HG02678 (cell line): ENCODE measurements at regions not wholly inside any gene's neighbourhood (a gene's known extent, or its start where the extent isn't known, plus 50 kb on each side); places are given as distances from the start of the nearest gene placed in this dataset.
A peak's percentile ranks its signal among the peaks of the same experiment; 100 is the strongest.

Source experiments
- ATAC-seq: cut with Tn5 transposase; IDR thresholded peaks from one replicate; pipeline ENCODE4 v1.9.1; 2021; ENCODE audit warnings: mild to moderate bottlenecking, moderate library complexity; ENCODE audit not compliant: unreplicated experiment

- peak; percentile 85 for ATAC-seq
Observed at GRCh38 chr13:81493144-81493543, 1152.2 kb upstream of the SPRY2 start.

GRCh38 chr13:81492449-81492848, 1151.5 kb upstream of the SPRY2 start:
- no peak for ATAC-seq

- no peak for ATAC-seq
Observed at GRCh38 chr13:81488021-81488420, 1147.1 kb upstream of the SPRY2 start.

DNA sequence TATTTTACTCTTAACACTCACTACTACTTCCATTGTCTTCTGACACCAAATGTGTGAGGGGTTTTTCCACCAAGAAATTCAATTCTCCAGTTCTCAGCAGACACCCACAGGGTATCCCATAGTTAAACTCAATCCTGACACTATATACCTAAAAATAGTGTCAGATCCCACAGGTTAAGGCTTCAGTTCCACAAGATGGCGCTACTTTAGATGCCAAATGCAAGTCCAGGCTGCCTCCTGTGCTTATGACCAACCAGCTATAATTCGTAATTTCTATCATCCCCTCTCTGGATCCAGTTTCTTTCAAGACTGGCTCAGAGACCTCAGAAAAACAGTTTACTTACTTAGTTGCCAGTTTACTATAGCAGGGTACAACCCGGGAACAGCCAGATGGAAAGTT, 1146.2 kb upstream of the SPRY2 start:
- no peak for ATAC-seq

DNA sequence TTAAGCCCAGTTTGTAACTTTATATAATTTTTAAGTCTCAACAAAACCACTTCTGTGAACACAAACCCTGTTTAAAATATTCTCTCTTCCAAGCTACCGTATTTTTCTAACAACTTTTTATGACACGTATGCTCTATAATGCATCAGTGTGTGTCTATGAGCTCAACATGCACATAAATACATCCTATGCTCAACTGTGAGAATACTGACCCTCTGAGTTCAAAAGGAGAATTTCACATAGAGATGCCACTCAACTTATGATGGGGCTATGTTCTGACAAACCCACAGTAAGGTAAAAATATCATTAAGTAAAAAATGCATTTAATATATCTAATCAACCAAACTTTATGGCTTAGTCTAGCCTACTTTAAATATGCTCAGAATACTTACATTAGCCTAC, 1139.7 kb upstream of the SPRY2 start:
- peak; percentile 58 for ATAC-seq

DNA sequence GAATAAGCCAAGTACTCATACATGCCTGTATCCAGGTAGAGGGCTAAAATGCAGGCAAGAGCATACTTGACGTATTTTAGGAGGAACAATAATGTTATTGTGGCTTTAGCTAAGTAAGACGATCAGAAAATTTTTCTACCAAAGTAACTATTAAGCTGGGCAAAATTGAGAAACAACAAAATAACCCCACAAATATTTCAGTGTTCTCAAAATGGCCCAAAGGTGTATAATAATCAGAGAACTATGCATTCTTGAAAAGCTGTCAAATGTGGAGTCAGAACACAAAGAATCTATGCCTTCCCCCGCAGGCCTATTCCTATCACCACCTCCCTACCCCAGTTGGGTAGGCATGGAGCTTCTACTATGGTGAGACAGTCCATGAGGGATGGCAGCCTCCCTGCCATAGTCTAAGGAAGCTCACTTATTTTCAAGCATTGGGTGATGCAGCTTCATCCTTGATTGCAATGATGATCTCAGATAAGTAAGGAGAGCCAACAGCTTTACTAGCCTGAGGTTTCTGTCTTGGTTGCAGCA, 1132.5 kb upstream of the SPRY2 start:
- no peak for ATAC-seq

DNA sequence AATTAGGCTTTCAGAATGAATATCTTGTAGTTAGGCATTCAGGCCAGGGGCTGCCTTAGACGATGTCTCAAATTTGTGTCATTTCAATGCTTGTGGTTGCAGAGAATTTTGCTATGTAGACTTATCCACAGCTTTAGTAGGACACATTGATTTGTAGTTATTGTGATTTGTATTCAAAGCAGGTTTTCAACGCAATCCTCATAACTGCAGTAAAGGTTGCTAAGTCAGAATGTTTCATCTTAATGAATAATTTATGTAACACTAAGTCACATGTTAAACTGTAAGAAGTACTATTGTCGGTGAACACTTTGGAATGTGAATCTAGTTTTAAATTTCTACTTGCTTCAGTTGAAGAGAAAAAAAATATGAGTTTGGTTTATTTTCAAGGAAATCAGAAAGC, 1117.2 kb upstream of the SPRY2 start:
- ATAC-seq = no peak

DNA sequence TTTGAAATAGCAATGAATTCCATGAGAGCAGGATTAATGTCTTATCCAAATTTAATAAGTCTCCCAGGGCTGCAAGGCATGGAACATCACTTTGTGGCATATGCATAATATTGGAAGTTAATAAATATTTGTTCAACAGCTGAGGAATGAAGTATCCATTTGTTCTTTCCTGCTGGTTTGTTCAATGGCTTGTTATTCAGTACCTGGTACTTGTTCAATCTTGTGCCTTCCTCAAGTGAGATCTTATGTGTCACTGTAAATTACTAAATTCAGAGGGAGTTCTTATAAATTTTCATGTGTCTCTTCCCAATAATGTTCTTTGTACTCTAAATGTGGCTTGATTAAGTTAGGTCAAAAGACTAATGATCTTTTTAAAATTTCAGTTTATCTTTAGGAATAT, 1105.5 kb upstream of the SPRY2 start:
- no peak for ATAC-seq

DNA sequence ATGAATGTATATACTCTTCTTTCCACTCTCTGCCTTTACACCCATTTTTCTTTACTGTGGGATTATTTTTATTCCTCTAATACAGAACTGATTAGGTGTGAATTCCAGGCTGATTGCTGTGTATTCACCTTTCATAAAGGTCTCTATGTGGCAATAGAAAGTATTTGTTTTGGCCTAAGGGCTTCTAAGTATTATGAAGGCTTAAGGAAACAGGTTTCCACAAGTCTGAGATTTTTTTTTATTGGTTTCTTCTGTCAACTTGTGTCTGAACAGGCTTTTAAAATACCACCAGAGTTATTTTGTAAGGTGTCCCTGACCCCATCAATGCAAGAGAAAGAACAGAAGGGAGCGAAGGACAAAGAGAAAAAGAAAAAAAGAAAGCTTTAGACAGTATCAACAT, 1102.0 kb upstream of the SPRY2 start:
- ATAC-seq = no peak

DNA sequence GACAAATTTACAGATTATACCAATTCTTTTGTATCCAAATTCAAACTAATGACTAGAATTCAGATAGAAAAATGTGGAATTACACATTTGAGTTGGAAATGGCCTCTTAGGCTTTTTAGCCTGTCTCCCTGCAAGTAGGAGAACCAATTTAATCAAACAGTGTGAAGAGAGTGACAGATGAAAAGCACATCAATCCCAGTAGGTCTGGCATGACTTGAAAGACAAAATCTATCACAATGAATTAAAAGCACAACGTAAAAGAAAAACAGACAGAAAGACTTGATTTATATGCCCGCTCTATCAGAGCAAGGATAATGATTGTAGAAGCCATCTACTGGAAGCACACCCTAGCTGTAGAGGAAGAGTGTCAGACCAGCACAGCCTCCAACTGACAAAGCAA, 1084.4 kb upstream of the SPRY2 start:
- no peak for ATAC-seq

GRCh38 chr13:81409284-81409683, 1068.4 kb upstream of the SPRY2 start:
- ATAC-seq = no peak

GRCh38 chr13:81408647-81409046, 1067.7 kb upstream of the SPRY2 start:
- no peak for ATAC-seq

- peak; percentile 83 for ATAC-seq
Observed at GRCh38 chr13:81406639-81407292, 1065.8 kb upstream of the SPRY2 start.

- no peak for ATAC-seq
Observed at GRCh38 chr13:81406022-81406421, 1065.1 kb upstream of the SPRY2 start.

DNA sequence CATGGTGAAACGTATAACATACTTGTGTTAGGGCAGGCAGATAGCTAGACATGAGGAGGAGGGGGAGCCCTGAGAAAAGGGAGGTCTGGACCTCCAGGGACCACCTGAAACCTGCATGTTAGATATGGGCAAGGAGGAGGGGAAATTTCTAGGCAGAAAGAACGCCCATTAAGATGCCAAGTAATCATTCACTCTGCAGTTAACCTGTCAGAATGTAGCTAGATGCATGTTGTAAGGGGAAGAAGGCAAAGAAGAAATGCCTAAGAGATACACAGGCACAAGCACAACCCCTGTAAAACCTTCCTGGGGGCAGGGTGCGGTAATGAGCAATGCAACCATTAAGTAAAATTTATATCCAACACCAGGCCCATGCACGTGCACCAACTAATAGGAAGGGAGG, 1055.3 kb upstream of the SPRY2 start:
- ATAC-seq = no peak

DNA sequence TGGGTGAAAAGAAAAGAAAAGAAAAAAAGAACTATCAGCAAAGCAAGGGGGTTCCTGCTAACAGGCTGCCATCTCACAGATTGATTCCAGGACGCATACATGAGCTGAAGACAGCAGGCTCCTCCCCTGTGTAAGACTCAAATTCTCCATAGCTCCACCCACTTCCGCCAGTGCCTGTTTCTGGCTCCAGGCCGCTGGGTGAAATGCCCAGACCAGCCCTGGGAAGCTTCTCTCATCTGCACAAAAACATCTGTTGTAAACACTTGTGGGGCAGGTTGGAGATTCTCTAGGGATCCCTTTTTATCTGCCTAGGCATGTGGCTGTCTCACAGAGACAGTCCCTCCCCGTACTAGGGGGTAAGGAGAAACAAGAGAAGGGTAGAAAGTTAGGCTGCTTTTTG, 1054.4 kb upstream of the SPRY2 start:
- no peak for ATAC-seq

GRCh38 chr13:81394640-81395039, 1053.7 kb upstream of the SPRY2 start:
- ATAC-seq = no peak

DNA sequence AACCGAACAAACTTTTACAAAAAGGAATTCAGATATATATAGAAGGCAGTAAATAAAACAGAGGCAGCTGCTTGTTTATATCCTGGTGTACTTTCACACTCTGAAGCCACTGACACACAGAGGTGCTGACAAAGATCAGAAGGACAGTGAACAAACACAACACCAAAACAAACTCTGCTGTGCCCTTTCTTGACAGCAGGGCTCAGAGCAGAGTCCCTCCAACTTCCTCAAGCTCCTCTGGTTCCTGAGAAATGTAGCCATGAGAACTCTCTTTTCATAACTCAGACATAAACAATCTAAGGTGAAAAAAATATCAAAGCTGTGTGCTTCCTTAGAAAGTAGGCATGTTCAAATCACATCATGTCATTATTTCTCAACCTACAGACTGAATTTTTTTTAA, 1052.8 kb upstream of the SPRY2 start:
- ATAC-seq = peak; percentile 46

DNA sequence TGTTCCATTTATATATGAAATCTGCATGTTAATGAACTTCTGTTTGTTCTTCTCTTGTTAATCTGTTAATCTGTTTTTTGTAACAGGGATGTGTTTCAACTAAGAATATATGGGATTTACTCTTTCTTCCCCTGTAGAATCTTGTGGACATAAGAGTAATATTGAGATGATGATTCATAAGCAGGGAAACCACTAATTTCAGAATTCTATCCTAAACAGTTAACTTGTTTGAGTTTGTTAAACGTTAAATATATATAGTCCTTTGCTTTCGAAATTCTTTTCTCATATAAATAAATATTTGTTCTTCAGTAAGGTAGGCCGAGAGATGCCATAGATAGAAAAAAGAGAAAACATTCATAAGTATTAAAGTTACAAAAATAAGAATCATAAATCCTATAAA, 1052.2 kb upstream of the SPRY2 start:
- no peak for ATAC-seq

- peak; percentile 46 for ATAC-seq
Observed at GRCh38 chr13:81388400-81388799, 1047.5 kb upstream of the SPRY2 start.

DNA sequence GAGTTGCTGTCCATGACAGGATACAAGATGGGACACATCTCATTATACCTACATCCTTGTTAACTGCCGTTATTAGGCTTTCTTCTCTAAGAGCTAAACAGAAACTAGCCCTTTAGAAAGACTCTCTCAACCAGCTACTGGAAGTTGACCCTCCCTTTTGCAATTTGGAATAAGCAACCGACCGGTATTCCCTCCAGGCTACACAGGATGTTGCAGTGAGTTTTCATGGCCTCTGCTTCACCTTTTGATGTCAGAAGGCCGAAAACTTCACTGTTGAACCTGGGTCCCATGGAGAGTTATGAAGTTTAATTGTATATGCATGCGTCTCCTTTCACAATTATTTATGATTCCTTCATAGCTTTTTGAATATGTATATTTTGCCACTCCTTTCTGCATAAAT, 1042.5 kb upstream of the SPRY2 start:
- ATAC-seq = no peak

DNA sequence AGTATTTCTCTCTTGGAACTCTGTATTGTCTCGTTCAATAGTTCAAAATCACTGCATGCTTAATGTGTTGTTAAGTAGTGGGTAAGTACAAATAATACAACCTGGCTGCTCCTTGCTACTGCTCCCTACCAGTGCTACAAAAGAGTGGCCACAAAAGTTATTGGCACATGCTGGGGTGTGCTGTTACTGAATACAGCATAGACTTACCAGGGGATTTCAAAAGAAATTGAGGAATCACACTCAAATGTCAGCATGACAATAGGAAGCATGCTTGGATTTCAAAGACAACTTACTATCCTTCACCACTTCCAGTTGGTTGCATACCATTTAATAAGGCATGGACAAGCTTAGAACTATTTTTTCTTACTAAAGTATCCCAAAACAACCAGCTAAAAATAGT, 1041.3 kb upstream of the SPRY2 start:
- no peak for ATAC-seq

- no peak for ATAC-seq
Observed at GRCh38 chr13:81381560-81381959, 1040.6 kb upstream of the SPRY2 start.
